ENCODE measurements at regions not wholly inside any gene's neighbourhood (a gene's known extent, or its start where the extent isn't known, plus 50 kb on each side); places are given as distances from the start of the nearest gene placed in this dataset.

- DNase-seq, result no peak
These were observed 334.8 kb downstream of the WDR11 start for GRCh38 chr10:121185816-121186455.

DNA sequence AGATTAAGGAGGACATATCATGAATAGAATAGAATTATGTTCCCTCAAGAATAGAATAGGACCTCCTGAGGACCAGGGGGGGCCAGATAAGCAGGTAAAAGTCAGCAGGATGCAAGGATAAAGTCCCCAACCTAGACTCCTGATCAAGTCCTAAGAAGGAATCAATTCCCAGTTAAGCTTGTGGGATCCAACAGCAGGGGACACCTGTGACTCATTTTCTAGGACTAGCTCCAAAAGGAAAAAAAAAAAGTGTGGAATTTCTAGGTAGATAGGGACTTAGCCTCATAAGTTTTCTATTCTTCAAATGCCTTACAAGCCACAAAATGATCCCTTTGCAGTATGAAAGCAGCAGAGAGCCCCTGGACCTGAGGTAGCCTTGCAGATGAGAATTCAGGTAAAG, 336.2 kb downstream of the WDR11 start:
- no peak for DNase-seq

DNA sequence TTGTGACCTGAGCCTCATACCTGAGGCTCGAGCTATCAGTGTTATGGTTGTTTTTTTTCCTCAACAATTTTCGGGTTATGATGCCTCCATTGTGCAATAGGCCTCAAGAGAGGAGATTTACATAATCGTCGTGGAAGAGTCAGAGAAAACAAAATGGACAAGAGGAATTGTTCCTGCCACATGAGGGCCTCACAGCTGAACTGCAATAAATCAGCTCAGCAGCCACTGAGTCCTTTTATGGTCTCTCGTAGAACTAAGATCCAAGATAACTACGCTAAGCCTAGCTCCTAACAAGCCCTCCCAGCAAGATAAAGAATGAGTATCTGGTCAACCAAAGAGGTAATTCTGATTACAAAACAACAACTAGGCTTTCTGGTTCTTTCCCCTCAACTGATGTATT, 336.8 kb downstream of the WDR11 start:
- DNase-seq, result no peak

DNA sequence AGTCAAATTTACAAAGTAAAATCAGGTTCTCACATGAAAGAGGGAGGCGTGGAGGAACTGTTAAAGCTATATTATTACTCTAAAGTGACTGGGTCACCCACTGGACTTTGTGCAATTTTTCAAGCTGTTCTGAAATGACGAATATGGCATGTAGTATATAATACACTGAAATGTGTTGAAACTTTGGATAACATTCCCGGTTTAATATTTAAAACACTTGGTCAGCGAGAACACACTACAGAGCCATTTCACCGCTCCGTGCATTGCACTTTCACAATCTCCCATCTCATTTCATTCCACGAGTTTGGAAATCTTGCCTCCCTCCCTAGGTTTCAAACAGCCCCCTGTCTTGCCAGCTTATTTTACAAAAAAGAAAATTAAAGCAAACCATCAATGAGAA, 337.9 kb downstream of the WDR11 start:
- DNase-seq, result no peak

DNA sequence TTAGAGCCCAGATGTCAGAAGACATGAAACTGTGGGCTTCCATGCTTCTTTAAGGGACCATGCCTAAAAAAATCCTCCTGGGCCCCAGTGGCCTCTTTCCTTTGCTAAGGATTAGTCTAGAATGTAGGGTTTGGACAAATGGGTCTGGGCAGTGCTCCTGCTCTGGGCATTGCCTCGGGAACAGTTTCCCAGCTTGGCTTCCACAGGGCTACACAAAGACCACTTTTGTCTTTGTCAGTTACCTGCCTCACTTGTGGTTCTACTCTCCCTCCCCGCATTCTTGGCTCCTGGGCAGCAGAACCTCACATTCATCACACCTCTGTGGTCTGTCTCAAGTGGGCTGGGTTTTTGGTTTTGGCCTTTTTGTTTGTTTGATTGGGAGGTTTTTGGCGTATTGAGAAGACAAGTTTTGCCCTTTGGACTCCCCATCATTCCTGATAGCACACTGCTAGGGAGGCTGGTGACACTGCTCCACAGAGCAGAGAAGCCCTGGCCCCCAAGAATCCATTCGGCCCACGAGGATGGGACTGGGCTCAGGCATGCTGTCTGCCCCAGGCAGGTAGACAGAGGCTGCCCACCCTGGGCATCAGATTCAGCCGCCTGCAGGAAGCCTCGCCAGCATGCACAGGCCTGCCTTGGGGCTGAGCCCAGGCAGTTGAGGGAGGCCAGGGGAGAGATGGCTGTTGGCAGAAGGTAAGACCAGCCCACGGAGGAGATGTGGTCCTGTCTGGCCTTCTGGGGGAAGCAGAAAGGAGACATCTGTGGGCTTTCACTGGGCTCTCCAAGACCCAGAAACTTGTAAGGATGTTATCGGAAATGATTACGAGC, 343.7 kb downstream of the WDR11 start:
- DNase-seq, result no peak

DNA sequence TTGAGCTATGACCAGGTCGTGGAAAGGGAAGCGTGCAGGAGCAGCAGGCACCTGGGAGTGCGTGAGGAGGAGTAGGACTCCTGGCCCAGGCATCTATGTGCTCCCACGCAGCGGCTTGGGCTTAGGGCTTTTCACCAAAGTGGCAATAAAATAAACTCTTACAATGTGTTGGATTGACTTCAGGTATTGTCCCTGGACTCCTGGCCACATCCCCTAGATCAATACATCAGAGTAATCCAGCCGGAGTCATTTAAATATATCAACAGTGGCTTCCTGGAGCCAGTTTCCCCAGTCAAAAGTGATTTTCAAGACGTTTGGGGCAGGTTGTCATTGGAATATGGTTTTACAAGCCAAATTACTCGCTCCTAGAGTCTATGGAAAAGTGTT, 344.4 kb downstream of the WDR11 start:
- no peak for DNase-seq

- DNase-seq, result no peak
These were observed 347.9 kb downstream of the WDR11 start for GRCh38 chr10:121199081-121199480.

- no peak for DNase-seq
These were observed 354.5 kb downstream of the WDR11 start for GRCh38 chr10:121205625-121206024.

DNA sequence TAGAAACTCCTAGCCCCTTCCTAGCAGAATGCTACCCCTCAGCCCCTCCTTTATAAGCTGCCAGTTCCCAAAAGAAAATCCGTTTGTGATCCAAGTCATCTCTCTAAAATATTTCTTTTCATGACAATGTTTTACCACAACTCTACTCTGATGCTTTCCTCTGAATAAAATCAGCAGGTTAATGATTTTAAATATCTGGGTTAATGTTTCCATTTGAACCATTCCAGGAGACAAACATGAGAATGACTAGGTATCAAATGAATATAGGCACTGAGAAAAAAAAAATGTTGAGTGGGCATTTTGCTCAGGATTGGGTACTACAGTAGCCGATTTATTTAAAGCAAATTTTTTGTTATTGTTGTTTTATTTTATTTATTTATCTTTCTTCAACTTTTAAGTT, 360.3 kb downstream of the WDR11 start:
- DNase-seq, result no peak

- no peak for DNase-seq
These were observed 362.3 kb downstream of the WDR11 start for GRCh38 chr10:121213437-121213836.

GRCh38 chr10:121216295-121216694, 365.1 kb downstream of the WDR11 start:
- DNase-seq, result no peak

DNA sequence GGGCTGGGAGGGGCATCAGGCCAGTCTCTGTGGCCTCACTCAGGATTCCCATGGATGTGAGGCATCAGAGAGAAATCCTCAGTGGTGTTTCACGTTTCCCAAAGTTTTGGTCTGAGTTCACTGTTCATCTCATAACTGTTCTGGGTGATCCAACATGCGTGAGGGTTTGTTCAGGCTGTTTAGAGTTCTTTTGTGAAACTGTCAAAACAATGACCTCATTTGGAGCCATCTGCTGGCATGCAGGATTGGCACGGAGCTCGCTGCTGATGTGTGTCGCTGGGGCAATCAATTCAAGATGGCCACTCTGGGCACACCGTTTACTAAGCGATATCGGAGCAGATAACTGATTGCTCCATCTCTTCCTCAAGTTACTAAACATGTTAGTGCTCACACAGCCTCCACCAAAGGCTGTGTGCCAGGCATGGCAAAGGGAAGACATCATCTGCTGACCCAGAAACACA, 365.6 kb downstream of the WDR11 start:
- DNase-seq, result no peak

- DNase-seq, result no peak
These were observed 366.2 kb downstream of the WDR11 start for GRCh38 chr10:121217331-121217730.

- DNase-seq, result no peak
These were observed 369.9 kb downstream of the WDR11 start for GRCh38 chr10:121221072-121221471.

GRCh38 chr10:121221991-121222390, 370.8 kb downstream of the WDR11 start:
- no peak for DNase-seq

- DNase-seq, result no peak
These were observed 371.7 kb downstream of the WDR11 start for GRCh38 chr10:121222842-121223241.

DNA sequence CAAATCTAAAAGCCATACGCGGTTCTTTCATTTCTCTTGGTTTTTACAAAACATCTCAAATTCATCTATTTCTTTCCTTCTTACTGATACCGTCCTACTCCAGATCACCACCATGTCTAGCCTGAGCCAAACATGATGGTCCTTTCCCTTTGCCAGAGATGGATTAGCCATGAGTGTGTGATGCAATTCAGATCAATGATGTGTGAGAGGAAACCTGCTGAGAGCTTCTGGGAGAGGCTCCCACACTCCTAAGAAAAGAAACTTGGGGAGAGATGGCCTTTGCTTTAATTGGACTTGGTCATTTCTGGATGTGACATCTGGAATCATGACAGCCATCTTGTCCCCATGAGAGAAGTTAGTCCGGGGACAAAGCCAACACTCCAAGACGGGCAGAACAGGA, 367.2 kb downstream of the FGFR2 start:
- DNase-seq, result no peak

DNA sequence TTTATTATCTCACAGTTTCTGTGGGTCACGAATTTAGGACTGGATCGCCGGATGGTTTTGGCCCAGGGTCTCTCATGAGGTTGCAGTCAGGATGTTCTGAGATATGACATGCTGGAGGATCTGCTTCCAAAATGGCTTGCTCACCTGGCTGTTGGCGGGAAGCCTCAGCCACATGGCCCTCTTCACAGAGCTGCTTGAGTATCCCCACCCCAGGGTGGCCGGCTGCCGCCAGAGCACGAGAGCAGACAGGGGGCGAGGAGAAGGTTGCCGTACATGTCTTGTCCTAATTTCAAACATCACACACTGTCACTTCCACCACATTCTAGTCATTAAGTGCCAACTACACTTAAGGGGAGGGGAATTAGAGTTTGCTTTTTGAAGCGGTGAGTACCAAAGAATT, 365.8 kb downstream of the FGFR2 start:
- no peak for DNase-seq

DNA sequence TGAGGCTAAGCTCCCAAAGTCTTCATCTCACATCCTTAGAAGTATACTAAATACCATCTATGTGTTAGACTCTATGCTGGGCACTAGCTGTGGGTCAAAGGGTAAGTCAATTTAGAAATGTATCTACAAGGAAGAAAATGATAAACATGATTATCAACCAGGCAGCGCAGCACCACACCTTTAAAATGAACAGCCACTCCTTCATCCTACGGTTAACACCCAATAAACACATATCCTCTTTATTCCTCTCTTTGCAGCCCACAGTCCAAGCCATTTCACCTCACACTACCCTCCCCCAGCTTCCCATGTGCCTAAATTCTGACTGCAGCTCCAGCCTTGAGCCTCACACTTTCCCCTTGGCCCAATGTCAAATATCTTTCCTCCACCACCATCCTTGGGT, 362.6 kb downstream of the FGFR2 start:
- no peak for DNase-seq

DNA sequence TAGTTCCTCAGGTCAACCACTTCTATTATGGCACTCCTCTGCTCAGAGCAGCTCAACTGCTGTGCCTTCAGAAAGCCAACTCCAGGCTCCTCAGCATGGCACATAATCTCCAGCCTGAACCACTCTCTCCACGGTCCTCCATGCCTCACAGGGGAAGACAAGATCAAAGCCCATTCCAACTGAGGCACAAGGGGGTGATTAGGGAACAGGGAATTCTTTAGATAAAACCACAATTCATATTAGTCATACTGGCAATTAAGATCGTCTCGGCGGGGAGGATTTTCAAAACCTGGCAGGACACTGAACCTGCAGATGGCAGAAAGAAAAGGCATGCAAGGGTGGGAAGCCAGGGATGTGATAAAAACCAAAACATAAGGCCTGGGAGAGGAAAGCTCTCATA, 361.6 kb downstream of the FGFR2 start:
- DNase-seq, result no peak

DNA sequence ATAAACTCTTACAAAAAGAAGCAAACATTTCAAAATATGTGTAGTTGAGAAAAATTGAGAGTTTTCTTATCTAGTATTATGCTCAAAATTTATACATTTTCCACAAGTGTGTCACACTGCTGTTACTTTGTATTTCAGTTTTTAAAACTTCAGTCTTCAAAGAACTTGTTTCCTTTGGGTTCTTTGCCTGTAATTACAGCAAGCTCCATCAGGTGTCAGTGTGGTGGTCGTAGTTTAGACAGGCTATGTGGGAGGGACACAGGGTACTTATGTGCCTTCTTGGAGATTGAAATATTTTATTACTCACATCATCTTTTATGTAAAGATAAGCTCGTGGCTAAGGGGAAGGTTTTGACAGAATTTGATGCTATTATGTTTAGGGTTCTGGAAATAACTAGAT, 360.5 kb downstream of the FGFR2 start:
- no peak for DNase-seq

- DNase-seq, result peak in 3 of 4 experiments; percentile 6 to 57 (median 20)
These were observed 358.2 kb downstream of the FGFR2 start for GRCh38 chr10:121240011-121240410.

GRCh38 chr10:121240556-121240955, 357.7 kb downstream of the FGFR2 start:
- no peak for DNase-seq

DNA sequence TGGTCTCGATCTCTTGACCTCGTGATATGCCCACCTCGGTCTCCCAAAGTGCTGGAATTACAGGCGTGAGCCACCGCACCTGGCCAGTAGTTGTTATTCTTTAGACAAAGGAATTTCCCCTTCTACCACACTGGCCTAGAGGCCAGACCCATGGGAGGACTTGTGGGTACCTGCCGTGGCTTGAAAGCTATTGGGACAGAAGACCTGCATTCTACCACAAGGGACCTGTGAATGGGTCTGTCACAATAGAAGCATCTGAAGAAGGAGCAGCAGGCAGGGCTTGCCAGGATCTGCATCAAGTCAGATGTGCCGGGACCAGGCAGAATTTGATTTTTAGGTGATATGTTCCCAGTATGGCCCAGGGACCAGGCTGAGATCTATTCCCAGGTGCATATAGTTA, 356.9 kb downstream of the FGFR2 start:
- no peak for DNase-seq

Measured in suppressor macrophage (primary cell).